Neural cell (in vitro differentiated cells): ENCODE measurements at regions not wholly inside any gene's neighbourhood (a gene's known extent, or its start where the extent isn't known, plus 50 kb on each side); places are given as distances from the start of the nearest gene placed in this dataset.

Source experiments
- H2AFZ ChIP-seq: fragments of 200-600, 300-800 bp; sonication (generic), shearing (Covaris generic); 2 replicates; pipeline ENCODE4 v1.6.0; 2014; ENCODE audit warnings: low read depth, mild to moderate bottlenecking, antibody characterized with exemption, low read length, moderate library complexity
- H3F3A ChIP-seq: fragments of 200-600 bp; shearing (Covaris generic); 2 replicates; pipeline ENCODE4 v1.6.1; 2016; ENCODE audit warnings: mild to moderate bottlenecking, moderate library complexity, mixed read lengths, antibody characterized with exemption, low read length; ENCODE audit not compliant: insufficient read depth, poor library complexity, severe bottlenecking
- H3K27ac ChIP-seq: fragments of 200-600, 300-800 bp; sonication (generic), shearing (Covaris generic); 2 replicates; pipeline ENCODE4 v1.5.1; 2014; ENCODE audit warnings: mild to moderate bottlenecking, low read length, moderate library complexity
- H3K27me3 ChIP-seq: fragments of 300-800, 200-600 bp; sonication (generic), shearing (Covaris generic); 2 replicates; pipeline ENCODE4 v1.6.0; 2014; ENCODE audit warnings: mild to moderate bottlenecking, low read depth, low read length, moderate library complexity; ENCODE audit not compliant: insufficient read depth
- H3K36me3 ChIP-seq: fragments of 300-800, 200-600 bp; sonication (generic), shearing (Covaris generic); 2 replicates; pipeline ENCODE4 v1.5.1; 2014; ENCODE audit warnings: mild to moderate bottlenecking, antibody characterized with exemption, low read length, moderate library complexity; ENCODE audit not compliant: insufficient read depth
- H3K4me2 ChIP-seq: fragments of 300-800, 200-600 bp; sonication (generic), shearing (Covaris generic); 2 replicates; pipeline ENCODE4 v1.6.0; 2014; ENCODE audit warnings: mild to moderate bottlenecking, low read length
- H3K4me3 ChIP-seq: fragments of 300-800, 200-600 bp; sonication (generic), shearing (Covaris generic); 2 replicates; pipeline ENCODE4 v1.5.1; 2014; ENCODE audit warnings: mild to moderate bottlenecking, low read length, moderate library complexity
- H3K79me2 ChIP-seq: fragments of 200-600 bp; shearing (Covaris generic); replicated peaks from 2 replicates; pipeline ENCODE4 v1.6.0; 2014; ENCODE audit warnings: mild to moderate bottlenecking, low read length, moderate library complexity; ENCODE audit not compliant: insufficient read depth
- H3K9ac ChIP-seq: fragments of 300-800, 200-600 bp; sonication (generic), shearing (Covaris generic); 2 replicates; pipeline ENCODE4 v1.6.1; 2016; ENCODE audit warnings: mild to moderate bottlenecking, low read length, mixed read lengths
- H3K9me2 ChIP-seq: fragments of 200-600 bp; shearing (Covaris generic); 2 replicates; pipeline ENCODE4 v1.6.1; 2016; ENCODE audit warnings: mild to moderate bottlenecking, low read length, mixed read lengths; ENCODE audit not compliant: insufficient read depth
- H3K9me3 ChIP-seq: fragments of 200-600, 300-800 bp; sonication (generic), shearing (Covaris generic); 2 replicates; pipeline ENCODE4 v1.6.1; 2016; ENCODE audit warnings: mild to moderate bottlenecking, mixed run types, low read length, moderate library complexity, mixed read lengths
- H4K20me1 ChIP-seq: fragments of 200-600 bp; shearing (Covaris generic); 2 replicates; pipeline ENCODE4 v1.6.1; 2016; ENCODE audit warnings: mild to moderate bottlenecking, mixed run types; ENCODE audit not compliant: insufficient read depth
- EP300 ChIP-seq: fragments of 450-650 bp; conservative IDR thresholded peaks from 2 replicates; pipeline ENCODE4 v1.6.1; 2014; ENCODE audit warnings: antibody characterized with exemption, mild to moderate bottlenecking, moderate library complexity; ENCODE audit not compliant: poor library complexity, severe bottlenecking
- EZH2 ChIP-seq: fragments of 200-600, 300-800 bp; shearing (Covaris generic), sonication (generic); IDR thresholded peaks from 2 replicates; pipeline ENCODE4 v1.6.1; 2014; ENCODE audit warnings: antibody characterized with exemption, low read length, borderline replicate concordance, mild to moderate bottlenecking; ENCODE audit not compliant: insufficient read depth, poor library complexity, severe bottlenecking
- MXI1 ChIP-seq: fragments of 450-650 bp; conservative IDR thresholded peaks from 2 replicates; pipeline ENCODE4 v1.6.1; 2014; ENCODE audit warnings: antibody characterized with exemption, mild to moderate bottlenecking; ENCODE audit not compliant: poor library complexity, severe bottlenecking
- POLR2AphosphoS5 ChIP-seq: IDR thresholded peaks from 2 replicates; pipeline ENCODE4 v1.6.1; 2012
- RAD21 ChIP-seq: fragments of 450-650 bp; conservative IDR thresholded peaks from 2 replicates; pipeline ENCODE4 v1.6.1; 2014; ENCODE audit warnings: antibody characterized with exemption, mild to moderate bottlenecking, moderate library complexity
- SMC3 ChIP-seq: fragments of 450-650 bp; conservative IDR thresholded peaks from 2 replicates; pipeline ENCODE4 v1.6.1; 2014; ENCODE audit warnings: antibody characterized with exemption, mild to moderate bottlenecking, moderate library complexity; ENCODE audit not compliant: poor library complexity
- TAF1 ChIP-seq: IDR thresholded peaks from 2 replicates; pipeline ENCODE4 v1.6.1; 2012; ENCODE audit warnings: low read depth
- TF ChIP-seq, protein P1 (sequence below): fragments of 450-650 bp; IDR thresholded peaks from 2 replicates; pipeline ENCODE4 v1.5.1; 2014; ENCODE audit warnings: antibody characterized with exemption, mild to moderate bottlenecking, moderate library complexity; ENCODE audit not compliant: poor library complexity, severe bottlenecking
- TF ChIP-seq, protein P2 (sequence below): IDR thresholded peaks from 2 replicates; pipeline ENCODE4 v1.6.1; 2012; ENCODE audit warnings: borderline replicate concordance

DNA sequence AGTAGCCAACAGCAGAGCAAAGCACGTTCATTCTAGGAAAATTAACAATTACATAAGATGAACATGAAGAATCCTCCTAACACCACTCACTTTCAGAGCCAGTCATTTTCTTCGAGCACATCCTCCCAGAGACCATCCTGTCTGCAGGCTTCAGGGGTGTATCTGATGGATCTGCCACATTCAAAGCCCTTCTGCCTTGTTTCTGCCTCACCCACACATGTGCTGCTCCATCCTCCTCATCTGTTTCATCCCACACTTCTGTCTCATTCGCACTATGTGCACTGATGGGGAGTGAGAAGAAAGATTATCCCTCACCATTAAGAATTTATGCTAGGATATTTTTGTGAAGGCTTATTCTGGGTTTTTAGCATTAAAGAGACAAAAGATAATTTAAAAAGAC is 287.9 kb upstream of the PKDCC start:
- no peak overlapping the region for H3K27ac ChIP-seq
- no peaks in the 10 kb centered on the region for H3F3A ChIP-seq
- no peaks in the 10 kb centered on the region for H3K27me3 ChIP-seq

DNA sequence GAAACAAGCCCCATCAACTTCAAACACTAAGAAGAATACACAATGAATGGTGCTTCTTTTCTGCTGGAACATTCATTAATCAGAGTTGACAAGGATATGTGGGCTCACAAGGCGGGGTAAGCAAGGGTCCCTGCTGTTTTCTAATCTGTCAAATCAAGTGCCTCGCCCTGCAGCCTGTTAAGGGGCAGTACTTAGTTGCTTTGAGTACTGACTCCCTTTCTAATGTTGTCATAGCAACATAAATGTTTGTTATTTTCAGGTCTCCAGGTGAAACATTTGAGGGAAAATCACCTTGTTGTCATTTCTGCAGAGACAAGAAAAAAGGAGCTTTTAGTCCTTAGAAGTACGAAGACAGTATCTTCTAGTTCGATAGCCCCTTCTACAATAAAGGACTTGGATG is 284.7 kb upstream of the PKDCC start:
- Histone ChIP-seq H3K27me3 (no peaks in the 10 kb centered on the region), H3F3A (no peaks in the 10 kb centered on the region), H3K9ac (no peak overlapping the region), H3K4me3 (no peak overlapping the region), H3K4me2 (no peak overlapping the region), H3K9me2 (no peaks in the 10 kb centered on the region), H3K27ac (peak overlapping the region; percentile 14), H4K20me1 (no peaks in the 10 kb centered on the region), H3K36me3 (no peaks in the 10 kb centered on the region), H3K79me2 (no peaks in the 10 kb centered on the region), H3K9me3 (no peaks in the 10 kb centered on the region), H2AFZ (no peak overlapping the region)
- TF ChIP-seq, protein P1, sequence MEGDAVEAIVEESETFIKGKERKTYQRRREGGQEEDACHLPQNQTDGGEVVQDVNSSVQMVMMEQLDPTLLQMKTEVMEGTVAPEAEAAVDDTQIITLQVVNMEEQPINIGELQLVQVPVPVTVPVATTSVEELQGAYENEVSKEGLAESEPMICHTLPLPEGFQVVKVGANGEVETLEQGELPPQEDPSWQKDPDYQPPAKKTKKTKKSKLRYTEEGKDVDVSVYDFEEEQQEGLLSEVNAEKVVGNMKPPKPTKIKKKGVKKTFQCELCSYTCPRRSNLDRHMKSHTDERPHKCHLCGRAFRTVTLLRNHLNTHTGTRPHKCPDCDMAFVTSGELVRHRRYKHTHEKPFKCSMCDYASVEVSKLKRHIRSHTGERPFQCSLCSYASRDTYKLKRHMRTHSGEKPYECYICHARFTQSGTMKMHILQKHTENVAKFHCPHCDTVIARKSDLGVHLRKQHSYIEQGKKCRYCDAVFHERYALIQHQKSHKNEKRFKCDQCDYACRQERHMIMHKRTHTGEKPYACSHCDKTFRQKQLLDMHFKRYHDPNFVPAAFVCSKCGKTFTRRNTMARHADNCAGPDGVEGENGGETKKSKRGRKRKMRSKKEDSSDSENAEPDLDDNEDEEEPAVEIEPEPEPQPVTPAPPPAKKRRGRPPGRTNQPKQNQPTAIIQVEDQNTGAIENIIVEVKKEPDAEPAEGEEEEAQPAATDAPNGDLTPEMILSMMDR: no peak
- TF ChIP-seq EP300 (peak; percentile 73), POLR2AphosphoS5 (no peak), EZH2 (no peak)

More for the DNA sequence above, 287.9 kb upstream of the PKDCC start:
- Histone ChIP-seq H3K9ac (no peak overlapping the region), H3K4me3 (no peak overlapping the region), H2AFZ (no peak overlapping the region), H3K4me2 (no peak overlapping the region), H4K20me1 (no peaks in the 10 kb centered on the region), H3K79me2 (no peaks in the 10 kb centered on the region), H3K9me3 (no peaks in the 10 kb centered on the region), H3K36me3 (no peaks in the 10 kb centered on the region), H3K9me2 (no peaks in the 10 kb centered on the region)
- TF ChIP-seq SMC3: no peak
- TF ChIP-seq EZH2: no peak
- TF ChIP-seq, protein P2, sequence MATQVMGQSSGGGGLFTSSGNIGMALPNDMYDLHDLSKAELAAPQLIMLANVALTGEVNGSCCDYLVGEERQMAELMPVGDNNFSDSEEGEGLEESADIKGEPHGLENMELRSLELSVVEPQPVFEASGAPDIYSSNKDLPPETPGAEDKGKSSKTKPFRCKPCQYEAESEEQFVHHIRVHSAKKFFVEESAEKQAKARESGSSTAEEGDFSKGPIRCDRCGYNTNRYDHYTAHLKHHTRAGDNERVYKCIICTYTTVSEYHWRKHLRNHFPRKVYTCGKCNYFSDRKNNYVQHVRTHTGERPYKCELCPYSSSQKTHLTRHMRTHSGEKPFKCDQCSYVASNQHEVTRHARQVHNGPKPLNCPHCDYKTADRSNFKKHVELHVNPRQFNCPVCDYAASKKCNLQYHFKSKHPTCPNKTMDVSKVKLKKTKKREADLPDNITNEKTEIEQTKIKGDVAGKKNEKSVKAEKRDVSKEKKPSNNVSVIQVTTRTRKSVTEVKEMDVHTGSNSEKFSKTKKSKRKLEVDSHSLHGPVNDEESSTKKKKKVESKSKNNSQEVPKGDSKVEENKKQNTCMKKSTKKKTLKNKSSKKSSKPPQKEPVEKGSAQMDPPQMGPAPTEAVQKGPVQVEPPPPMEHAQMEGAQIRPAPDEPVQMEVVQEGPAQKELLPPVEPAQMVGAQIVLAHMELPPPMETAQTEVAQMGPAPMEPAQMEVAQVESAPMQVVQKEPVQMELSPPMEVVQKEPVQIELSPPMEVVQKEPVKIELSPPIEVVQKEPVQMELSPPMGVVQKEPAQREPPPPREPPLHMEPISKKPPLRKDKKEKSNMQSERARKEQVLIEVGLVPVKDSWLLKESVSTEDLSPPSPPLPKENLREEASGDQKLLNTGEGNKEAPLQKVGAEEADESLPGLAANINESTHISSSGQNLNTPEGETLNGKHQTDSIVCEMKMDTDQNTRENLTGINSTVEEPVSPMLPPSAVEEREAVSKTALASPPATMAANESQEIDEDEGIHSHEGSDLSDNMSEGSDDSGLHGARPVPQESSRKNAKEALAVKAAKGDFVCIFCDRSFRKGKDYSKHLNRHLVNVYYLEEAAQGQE: no peak
- no peak for TF ChIP-seq MXI1
- TF ChIP-seq, protein P1: no peak
- no peak for TF ChIP-seq EP300
- TF ChIP-seq TAF1: no peak
- TF ChIP-seq POLR2AphosphoS5: no peak
- no peak for TF ChIP-seq RAD21
